ENCODE measurements at regions not wholly inside any gene's neighbourhood (a gene's known extent, or its start where the extent isn't known, plus 50 kb on each side); places are given as distances from the start of the nearest gene placed in this dataset.
"Not testable (repeated sequence)": the region's sequence is repeated elsewhere in the genome, so short reads cannot be mapped to it uniquely, and the experiment has no call there.

DNA sequence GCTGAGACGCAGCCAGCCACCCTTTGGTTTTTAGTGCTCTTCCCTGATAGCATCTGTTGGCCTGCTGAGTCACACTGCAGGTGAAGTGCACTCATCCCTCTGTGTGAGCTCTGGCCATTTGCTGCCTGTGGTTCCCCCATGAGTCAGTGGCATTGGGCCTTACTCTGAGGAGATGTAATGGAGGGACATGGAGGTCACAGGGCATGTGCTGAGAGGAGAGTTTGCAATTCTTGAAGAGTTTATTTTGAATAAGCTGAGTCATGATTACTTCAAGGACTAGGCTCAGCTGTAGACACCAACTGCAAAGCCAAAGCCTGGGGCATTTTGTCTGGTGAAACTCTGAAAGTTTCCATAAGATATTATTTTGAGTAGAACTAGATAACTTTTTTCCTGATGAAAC, 200.3 kb downstream of the BCL2L11 start:
- not testable (repeated sequence) for DNase-seq

DNA sequence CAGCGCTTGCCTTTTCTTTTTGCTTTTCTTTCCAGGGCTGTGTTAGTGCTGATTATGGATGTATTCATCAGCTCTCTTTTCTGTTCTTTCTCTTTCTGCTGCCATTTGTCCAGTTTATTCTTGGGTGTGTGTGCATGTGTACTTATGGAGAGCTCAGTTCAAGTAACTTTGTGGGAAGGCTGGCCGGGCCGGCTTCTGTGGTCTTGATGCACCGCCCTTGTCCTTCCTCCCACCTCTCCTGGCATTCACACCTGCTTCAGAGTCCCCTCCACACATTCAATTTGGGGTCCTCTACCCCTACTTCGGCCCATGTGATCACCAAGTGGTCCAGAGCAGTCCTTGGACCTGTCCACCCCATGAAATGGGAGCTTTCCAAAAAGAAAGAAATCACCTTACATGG, 202.7 kb downstream of the BCL2L11 start:
- DNase-seq, result not testable (repeated sequence)

DNA sequence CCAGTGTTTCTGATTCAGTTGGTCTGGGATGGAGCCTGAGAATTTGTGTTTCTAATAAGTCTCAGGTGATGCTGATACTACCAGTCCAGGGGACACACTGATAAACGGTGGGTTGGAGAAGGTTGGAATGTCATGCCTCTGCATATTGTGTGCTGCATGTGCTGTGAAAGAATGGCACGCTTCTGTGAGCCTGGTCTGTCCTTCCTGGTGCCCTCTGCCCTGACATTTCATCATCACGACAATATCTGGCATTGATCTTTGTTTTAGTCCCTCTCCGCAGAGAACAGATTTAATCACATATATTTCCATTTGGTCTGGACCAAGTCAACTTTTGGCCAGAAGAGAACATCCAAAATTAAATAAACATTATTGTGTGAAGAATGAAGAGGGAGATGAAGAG, 207.0 kb downstream of the BCL2L11 start:
- not testable (repeated sequence) for DNase-seq

DNA sequence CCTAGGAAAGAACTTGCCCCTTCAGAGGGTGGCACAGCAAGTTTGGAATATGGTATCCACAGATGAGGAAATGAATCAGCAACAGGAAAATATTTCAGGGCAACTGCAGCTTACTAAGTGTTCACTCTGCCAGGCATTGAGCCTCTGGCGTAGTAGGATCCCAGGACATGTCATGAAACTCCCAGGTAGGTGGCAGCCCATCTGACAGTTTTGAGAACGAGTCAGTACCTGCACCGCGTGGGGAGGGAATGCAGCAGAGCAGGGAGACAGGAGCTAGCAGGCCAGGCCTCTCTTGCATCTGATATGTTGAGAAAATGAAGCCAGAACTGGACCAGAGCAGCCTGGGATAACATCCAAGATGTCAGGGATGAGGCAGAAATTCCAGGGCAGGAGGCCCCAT, 208.6 kb downstream of the BCL2L11 start:
- not testable (repeated sequence) for DNase-seq

DNA sequence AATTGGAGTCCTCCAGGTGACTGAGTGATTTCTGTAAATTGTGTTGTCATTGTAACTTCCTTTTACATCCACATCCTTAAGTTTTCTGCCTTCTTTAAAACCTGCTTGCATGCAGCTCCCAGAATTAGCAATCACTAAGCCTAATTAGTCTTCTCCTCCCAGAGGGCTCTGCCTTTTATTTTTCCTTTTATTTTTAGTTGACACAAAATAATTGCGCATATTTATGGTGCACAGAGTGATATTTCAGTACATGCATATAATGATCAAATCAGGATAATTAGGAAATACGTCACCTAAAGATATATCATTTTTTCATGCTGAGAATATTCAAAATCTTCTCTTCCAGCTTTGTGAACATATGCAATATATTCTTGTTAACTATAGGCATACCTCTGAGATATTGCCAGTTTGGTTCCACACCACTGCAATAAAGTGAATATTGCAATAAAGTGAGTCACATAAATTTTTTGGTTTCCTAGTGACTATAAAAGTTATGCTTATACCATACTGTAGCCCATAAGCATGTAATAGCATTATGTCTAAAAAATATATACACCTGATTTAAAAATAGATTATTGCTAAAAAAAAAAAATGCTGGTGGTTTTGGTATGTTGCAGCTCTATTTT, 210.5 kb downstream of the BCL2L11 start:
- DNase-seq, result not testable (repeated sequence)

DNA sequence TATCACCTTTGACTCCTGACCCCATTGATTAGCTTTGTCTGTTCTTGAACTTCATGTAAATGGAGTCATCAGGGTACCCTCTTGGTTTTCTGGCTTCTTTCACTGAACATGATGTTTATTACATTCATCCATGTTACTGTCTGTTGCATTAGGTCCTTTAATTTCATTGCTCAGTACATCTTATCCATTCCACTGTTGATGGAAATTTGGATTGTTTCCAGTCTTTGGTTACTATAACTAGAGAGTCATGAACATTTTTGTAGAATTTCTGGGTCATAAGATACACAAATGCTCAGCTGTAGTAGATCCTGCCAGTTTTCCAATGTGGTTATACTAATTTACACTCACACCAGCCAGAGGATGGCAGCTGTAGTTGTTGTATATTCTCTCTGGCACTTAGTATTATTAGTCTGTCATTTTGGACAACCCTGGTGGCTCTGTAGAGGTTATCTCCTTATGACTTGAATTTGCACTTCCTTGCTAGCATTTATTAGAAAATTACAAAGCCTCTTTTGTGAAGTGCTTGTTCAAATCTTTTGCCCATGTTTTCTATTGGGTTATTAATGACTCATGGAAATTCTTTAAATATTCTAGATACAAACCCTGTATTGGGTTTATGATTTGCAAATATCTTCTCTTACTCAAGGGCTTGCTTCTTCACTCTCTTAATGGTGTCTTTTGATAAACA, 214.7 kb downstream of the BCL2L11 start:
- DNase-seq, result not testable (repeated sequence)

DNA sequence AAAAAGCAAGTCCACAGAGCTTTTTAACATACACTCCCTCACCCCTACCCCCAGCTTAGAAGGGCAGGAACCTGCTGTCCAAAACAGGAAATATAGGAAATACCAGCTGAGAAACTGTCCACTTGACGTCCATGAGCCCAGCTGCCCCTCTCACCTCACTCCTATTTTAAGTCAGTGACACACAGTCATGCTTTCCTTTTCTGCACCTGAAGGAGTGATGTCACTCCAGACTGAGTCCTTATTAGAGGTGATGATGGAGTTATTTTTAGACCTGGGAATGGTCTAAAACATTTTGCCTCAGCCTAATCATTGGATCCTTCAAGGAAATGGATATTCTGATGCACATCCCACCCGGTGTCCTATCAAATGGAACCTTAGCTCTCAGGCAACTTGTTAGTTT, 217.8 kb downstream of the BCL2L11 start:
- not testable (repeated sequence) for DNase-seq

DNA sequence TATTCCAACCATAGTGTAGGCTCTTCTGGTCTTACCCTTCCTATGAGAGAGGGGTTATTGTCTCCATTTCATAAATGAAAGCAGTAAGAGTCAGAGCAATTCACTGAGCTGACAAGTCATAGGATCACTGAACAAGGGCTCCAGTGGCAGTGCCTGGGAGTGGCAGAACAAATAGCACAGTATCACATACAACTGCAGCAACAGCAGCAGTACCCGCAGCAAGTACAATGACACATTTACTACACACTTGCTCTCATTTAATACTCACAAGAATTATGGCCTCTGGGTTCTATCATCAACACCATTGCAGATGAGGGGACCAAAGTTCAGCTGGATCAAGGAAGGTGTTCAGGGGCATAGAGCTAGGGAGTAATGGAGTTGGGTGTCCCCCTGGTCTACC, 218.8 kb downstream of the BCL2L11 start:
- DNase-seq, result not testable (repeated sequence)

DNA sequence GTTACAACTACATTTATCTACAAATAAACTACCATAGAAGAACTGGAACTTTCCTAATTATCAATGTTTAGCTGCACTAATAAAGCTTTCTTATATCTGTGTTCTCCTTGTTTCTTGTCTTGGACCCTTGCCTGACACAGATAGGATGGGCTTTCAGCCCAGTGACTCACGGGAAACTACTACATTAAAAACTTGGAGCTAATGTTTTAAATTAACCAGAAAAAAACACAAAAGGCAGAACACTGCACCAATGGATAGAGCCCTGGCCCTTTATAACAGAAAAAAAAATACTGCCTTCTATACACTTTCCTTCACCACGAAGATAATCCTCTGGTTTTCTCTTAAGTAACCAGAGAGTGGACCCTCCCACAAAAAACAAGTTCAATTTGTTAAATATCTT, 223.9 kb downstream of the BCL2L11 start:
- not testable (repeated sequence) for DNase-seq

DNA sequence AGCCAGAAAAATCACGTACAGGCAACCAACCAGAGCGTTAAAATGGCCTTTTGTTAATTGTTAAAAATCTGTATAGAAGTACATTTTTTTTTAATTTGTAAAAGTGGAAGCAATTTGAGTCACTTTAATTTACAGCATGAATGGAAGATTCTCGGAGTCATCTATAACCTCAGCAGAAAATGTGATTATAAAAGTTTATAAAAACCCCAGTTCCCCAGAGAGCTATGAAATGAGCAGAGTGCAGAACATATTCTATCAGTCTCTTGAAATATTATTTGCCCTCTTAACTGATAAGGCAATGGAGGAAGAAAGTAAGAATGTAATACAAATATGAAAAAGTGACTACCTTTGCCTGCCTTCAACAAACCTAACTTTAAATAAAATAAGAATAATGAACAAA, 224.7 kb downstream of the BCL2L11 start:
- not testable (repeated sequence) for DNase-seq

DNA sequence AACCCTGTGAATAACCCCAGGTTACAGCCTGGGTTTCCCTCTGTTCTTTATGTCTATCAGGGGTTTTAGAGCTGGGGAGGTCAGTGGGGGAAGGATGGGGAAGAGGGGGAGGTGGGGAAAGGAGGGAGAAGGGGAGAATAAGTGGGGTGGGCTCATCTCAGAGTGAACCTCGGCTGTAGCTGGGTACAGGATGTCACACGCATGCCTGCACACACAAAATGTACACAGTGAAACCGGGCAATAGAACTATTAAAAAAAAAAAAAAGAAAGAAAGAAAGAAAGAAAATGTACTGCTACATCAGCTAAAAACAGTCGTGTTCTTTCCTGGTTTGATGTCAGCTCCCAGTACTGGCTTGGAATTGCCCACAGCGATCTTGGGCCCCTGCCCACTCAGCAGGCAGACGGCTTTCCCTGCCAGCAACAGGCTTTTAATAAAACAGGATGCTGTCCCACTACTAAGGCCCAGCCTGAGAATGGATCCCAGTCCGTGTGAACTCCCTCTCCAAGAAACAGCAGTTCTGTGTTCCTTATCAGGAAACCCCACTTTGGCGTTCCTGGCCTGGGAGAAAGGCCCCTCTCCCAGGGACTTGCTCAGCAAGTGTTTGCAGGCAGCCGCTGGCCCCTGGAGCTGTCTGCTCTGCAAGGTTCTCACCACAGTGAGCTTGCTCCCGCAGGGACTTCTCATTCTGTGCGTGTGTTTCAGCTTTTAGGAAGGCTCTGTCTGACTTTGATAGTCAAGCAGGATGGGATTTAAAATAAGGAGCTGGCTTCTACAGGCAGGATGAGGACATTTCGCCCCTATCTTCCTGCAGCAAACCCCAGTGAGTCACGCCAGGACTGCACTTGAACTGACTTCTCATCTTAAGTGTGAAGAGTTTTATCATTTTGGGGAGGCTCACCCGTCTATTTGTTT, 225.6 kb downstream of the BCL2L11 start:
- DNase-seq, result not testable (repeated sequence)

DNA sequence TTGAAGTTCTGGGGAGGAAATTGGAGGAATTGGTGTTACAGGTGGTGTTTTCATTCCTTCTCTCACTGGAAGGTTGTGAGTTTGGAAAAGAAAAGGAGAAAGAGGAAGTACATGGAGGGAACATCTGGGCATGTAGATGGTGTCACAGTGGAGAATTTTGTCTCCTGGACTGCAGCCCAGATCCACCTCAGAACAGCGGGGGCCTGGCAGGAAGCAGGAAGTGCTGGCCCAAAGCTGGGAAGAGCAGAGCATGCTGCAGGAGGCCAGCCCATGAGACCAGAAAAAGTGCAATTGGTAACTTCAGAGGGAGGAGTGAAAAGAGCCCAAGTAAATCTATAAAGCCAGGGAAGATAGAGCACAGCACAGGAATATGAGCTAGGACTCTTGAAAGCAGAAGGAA, 227.0 kb downstream of the BCL2L11 start:
- DNase-seq, result not testable (repeated sequence)

DNA sequence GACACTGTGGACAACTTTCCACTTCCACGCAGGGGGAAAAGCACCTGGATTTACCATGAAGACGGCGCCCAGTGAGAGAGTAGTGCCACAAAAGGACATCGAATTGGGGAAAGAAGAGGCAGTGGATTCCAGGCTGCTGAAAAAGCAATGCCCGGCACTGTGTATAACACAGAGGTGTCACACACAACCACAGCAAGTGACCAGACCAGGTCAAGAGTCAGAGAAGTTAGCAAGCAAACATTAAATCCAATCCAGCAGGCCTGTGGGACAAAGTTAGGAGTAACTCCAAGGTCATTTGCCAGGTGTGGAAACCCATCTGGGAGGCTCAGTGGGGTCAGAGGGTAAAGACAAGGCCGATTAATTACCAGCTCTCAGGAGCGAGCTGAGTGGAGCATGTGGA, 227.6 kb downstream of the BCL2L11 start:
- not testable (repeated sequence) for DNase-seq

DNA sequence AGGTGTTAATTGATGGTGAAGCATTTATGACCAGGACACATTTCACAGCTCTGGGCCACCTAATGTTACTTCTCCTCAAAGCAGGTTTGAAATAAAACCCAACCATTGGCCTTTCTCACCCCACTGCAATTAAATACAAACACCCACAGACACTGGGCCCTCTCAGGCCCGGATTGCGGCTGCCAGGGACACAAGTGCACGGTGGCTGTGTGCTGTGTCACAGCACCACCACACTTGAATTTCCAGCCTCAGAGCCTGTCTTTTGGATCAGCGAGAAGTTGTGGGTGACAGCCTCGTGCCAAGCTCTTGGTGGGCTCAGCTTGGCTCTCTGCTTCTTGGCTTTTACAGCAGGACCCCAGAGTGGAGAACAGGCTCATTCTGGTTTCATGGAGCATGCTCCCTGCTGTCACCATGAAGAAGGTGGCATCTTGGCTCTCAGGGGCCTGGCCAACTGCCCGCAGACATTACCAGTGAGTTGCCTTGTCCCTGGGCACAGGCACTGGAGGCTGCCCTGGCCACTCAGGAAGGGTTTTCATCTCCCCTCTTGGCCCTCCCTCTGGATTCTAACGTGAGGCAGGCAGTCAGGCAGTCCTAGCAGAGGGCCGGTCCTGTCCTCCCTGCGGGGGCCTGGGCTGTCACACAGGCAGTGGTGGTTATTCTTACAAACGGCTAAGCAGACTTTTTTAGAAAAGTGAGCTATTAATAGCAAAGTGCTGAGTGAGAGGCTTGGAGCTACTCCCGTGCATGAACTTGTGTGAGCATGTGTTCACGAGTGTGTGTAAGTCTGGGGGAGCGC, 234.5 kb downstream of the BCL2L11 start:
- not testable (repeated sequence) for DNase-seq

DNA sequence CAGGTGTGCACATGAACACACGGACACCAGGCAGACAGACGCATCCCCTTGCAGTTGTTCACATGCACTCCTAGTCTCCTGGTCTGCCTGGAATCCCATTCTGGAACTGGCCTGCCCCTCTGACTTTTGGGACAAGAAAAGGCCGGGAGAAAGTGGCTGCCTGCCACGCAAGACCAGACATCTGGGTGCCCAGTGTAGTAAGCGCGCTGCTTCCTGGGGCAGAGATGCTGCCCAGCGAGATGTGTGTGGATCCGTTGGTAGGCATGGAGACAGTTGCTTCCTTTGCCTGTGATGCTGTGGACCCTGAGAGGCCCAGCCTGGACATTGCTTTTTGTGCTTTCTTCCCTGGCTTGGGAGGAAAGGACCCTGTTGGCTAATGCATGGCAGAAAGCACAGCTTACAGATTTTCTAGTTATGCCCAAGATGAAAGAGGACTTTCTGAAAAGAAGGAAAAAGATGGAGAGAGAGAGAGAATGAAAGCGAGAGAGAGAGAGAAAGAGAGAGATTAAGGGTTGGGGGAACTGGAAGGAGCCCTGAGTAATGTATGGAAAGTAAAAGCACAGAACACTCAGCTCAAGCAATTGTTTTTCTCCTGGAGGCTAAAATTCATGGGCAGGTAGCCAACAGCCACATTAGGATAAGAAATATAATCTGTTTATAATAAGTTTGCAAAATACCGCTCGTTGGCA, 235.3 kb downstream of the BCL2L11 start:
- not testable (repeated sequence) for DNase-seq

DNA sequence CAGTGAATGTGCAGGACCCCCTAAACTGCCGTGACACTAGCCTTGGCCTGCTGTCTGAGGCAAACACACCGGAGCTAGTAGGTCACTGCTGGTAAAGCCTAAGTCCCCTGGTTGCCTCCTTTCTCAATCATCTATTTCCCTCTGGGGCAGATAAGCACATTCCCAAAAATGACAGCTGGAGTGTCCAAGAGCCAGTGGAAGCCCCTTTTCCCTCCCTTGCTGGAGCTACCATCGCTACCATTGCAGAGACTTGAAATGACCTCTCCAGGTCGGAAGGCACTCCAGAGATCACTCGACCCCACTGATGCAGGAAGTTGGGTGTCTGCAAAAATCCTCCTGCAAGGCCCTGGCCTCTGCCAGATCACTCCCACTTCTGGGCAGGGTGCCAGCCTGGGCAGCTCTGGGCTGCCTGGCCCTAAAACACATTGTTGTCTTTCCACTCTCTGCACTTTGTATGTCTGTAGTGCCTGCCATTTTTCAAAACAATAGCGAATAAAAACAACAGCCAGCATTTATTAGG, 235.9 kb downstream of the BCL2L11 start:
- not testable (repeated sequence) for DNase-seq

DNA sequence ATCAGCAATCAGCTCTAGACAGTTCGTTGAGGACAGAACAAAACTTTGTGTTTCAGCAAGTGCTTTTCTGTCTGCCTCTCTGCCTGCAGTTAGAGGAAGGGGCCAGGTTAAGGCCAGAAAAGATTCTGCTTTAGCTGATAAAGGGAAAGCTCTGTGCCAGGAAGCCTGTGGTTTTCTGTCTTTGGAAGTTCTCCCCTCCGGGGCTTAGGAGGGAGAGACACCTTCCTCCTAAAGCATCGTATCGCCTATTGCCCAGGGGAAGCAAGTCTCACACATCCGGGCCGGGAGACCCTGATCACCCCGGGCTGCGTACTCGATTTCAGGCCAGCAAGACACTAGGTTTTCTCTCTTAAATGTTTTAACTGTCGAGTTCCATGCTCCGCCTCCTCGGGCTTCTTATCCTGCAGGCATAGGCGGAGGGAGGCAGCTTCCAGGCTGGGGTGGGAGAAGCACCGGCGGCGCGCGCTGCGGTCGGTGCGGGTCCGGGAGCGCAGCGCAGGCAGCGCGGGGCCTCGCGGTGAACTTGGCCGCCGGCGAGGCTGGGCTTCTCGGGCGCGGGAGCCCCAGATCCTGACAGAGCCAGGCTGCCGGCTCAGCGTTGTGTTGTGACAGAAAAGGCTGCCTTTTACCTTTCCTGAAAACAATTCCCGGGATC, 245.4 kb downstream of the BCL2L11 start:
- not testable (repeated sequence) for DNase-seq

DNA sequence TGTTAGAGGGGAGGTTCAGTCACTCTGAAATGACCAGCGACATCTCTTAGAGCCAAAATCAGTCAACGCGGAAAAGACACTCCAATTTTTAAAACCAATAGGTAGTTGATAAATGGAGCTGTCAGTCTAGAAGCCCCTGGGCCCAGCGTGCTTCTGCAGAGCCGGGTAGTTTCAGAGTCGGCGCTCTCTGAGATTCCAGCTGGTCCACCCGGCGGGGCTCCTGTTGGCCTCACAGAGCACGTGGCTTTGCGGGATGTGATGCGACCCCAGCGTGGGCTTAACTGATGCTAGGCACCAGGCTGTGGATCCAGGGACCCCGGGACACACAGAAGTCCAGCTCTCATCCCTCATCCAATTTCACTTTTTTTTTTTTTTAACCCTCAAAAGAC, 245.9 kb downstream of the BCL2L11 start:
- DNase-seq, result not testable (repeated sequence)

DNA sequence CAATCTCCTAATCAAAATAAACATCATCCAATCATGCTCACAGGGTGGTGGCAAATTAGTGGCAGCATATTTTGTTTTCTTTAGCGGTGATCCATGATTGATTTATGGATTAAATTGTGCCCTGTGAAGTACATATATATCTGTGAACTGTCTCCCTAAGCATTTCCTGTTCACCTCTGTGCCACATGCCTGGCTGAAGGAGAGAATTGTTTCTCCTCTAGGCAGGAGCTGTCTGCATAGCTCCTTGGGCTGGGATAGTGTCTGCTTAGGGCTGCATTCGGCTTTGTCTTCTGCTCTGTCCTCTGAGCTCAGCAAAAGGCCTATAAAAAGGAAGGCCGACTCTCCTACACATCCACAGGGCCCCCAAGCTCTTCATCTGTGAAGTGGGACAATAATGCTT, 246.4 kb downstream of the BCL2L11 start:
- not testable (repeated sequence) for DNase-seq

DNA sequence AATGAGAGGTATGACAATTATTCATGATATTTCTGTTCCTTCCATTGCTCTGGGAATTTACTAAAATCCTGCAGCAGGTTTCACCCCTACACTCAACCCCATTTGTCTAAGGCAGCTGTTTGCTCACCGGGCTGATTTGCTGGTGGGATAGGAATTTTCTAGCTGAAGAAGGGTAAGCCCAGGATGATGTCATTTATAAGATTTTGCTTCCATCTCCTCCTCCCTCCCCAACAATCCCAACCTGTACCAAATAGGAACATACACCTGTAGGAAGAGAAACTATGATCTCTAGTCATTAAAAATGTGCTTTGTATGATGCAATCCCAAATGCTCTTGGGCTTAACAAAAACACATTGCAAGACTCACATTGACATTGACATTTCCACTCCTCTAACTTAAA, 247.2 kb downstream of the BCL2L11 start:
- not testable (repeated sequence) for DNase-seq

DNA sequence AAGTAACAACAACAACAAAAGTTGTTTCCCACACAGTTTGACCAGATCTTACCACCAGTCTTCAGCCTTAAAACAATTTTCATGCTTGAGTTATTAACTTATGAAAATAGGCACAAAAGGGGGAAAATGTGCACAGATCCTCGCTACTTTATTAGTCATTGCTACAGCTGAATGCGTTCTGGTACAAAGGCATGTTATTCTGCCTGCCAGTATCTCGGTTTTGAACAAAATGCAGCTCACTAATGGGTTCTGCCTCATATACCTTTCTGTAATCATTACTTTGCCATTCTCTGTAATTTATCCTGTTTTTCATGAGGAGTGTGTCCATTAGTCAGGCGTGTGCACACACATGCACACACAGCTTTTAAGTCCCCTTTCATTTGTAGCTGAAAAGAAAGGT, 247.6 kb downstream of the BCL2L11 start:
- DNase-seq, result not testable (repeated sequence)

Data from activated T-cell treated with anti-CD3 and anti-CD28 coated beads, Interleukin-2, amount 50 U/mL, for 1 hour (primary cell).